Midbrain (tissue), 1 donor: ENCODE measurements at regions not wholly inside any gene's neighbourhood (a gene's known extent, or its start where the extent isn't known, plus 50 kb on each side); places are given as distances from the start of the nearest gene placed in this dataset.
"Not testable (repeated sequence)": the region's sequence is repeated elsewhere in the genome, so short reads cannot be mapped to it uniquely, and the experiment has no call there.

Experiments used
- DNase-seq: peaks from one replicate; lab custom pipeline; 2025; lab: John Stamatoyannopoulos, UW

GRCh38 chr1:229008347-229008746 is 262.6 kb upstream of the RAB4A start:
- DNase-seq = not testable (repeated sequence)

- DNase-seq = no peak
Observed at GRCh38 chr1:229011022-229011421, 259.9 kb upstream of the RAB4A start.

- no peak for DNase-seq
Observed at GRCh38 chr1:229012823-229013222, 258.1 kb upstream of the RAB4A start.

GRCh38 chr1:229013981-229014380 is 256.9 kb upstream of the RAB4A start:
- DNase-seq = no peak

- DNase-seq = peak; percentile 16
Observed at GRCh38 chr1:229015806-229016205, 255.1 kb upstream of the RAB4A start.

GRCh38 chr1:229017091-229017490 is 253.8 kb upstream of the RAB4A start:
- no peak for DNase-seq

- no peak for DNase-seq
Observed at GRCh38 chr1:229018674-229019295, 252.1 kb upstream of the RAB4A start.

GRCh38 chr1:229019663-229020271 is 251.1 kb upstream of the RAB4A start:
- DNase-seq = no peak

- not testable (repeated sequence) for DNase-seq
Observed at GRCh38 chr1:229021034-229021433, 249.9 kb upstream of the RAB4A start.

- peak; percentile 89 for DNase-seq
Observed at GRCh38 chr1:229022595-229023333, 248.1 kb upstream of the RAB4A start.

GRCh38 chr1:229023651-229024300 is 247.1 kb upstream of the RAB4A start:
- no peak for DNase-seq

GRCh38 chr1:229024528-229025130 is 246.3 kb upstream of the RAB4A start:
- DNase-seq = no peak

- no peak for DNase-seq
Observed at GRCh38 chr1:229025576-229025975, 245.3 kb upstream of the RAB4A start.

- no peak for DNase-seq
Observed at GRCh38 chr1:229027158-229027557, 243.8 kb upstream of the RAB4A start.

- DNase-seq = no peak
Observed at GRCh38 chr1:229027622-229028182, 243.2 kb upstream of the RAB4A start.

- DNase-seq = no peak
Observed at GRCh38 chr1:229028544-229028943, 242.4 kb upstream of the RAB4A start.

GRCh38 chr1:229028987-229029878 is 241.7 kb upstream of the RAB4A start:
- DNase-seq = no peak

GRCh38 chr1:229029879-229030235 is 241.1 kb upstream of the RAB4A start:
- no peak for DNase-seq

GRCh38 chr1:229030630-229031029 is 240.3 kb upstream of the RAB4A start:
- no peak for DNase-seq

GRCh38 chr1:229031061-229031460 is 239.8 kb upstream of the RAB4A start:
- no peak for DNase-seq
